Stimulated activated CD8-positive, alpha-beta memory T cell treated with anti-CD3 and anti-CD28 coated beads, Interleukin-4, amount 100 ng/mL, for 4 hours (primary cell): ENCODE measurements at regions not wholly inside any gene's neighbourhood (a gene's known extent, or its start where the extent isn't known, plus 50 kb on each side); places are given as distances from the start of the nearest gene placed in this dataset.
"Not testable (repeated sequence)": the region's sequence is repeated elsewhere in the genome, so short reads cannot be mapped to it uniquely, and the experiment has no call there.

Experiments used
- DNase-seq, 2 donors: peaks; one replicate each; pipeline ENCODE4 v3.0.0-alpha.2; 2020; ENCODE audit warnings: low read depth in 2 of 2, low spot score in 1 of 2

GRCh38 chr1:38787041-38787440, 72.5 kb downstream of the RRAGC start:
- DNase-seq = no peak

GRCh38 chr1:38786040-38786436, 73.5 kb downstream of the RRAGC start:
- DNase-seq = no peak

GRCh38 chr1:38785285-38786039, 74.1 kb downstream of the RRAGC start:
- DNase-seq = no peak

GRCh38 chr1:38784452-38785284, 74.9 kb downstream of the RRAGC start:
- DNase-seq = no peak

- no peak for DNase-seq
Observed at GRCh38 chr1:38783640-38784229, 75.8 kb downstream of the RRAGC start.

- no peak for DNase-seq
Observed at GRCh38 chr1:38781872-38782617, 77.5 kb downstream of the RRAGC start.

- DNase-seq = no peak
Observed at GRCh38 chr1:38780133-38780532, 79.4 kb downstream of the RRAGC start.

- DNase-seq = no peak
Observed at GRCh38 chr1:38779491-38779890, 80.1 kb downstream of the RRAGC start.

- DNase-seq = no peak
Observed at GRCh38 chr1:38778521-38778920, 81.1 kb downstream of the RRAGC start.

- DNase-seq = no peak
Observed at GRCh38 chr1:38778051-38778450, 81.5 kb downstream of the RRAGC start.

- no peak for DNase-seq
Observed at GRCh38 chr1:38777464-38777957, 82.1 kb downstream of the RRAGC start.

GRCh38 chr1:38776466-38777065, 83.0 kb downstream of the RRAGC start:
- DNase-seq = no peak

GRCh38 chr1:38775175-38775845, 84.3 kb downstream of the RRAGC start:
- no peak for DNase-seq

GRCh38 chr1:38773483-38773882, 86.1 kb downstream of the RRAGC start:
- DNase-seq = no peak

GRCh38 chr1:38772953-38773352, 86.6 kb downstream of the RRAGC start:
- no peak for DNase-seq

- DNase-seq = no peak
Observed at GRCh38 chr1:38772026-38772425, 87.5 kb downstream of the RRAGC start.

- DNase-seq = not testable (repeated sequence)
Observed at GRCh38 chr1:38770516-38771173, 88.9 kb downstream of the RRAGC start.

GRCh38 chr1:38766125-38766524, 93.4 kb downstream of the RRAGC start:
- DNase-seq = no peak

- no peak for DNase-seq
Observed at GRCh38 chr1:38763121-38763520, 96.5 kb downstream of the RRAGC start.

GRCh38 chr1:38760562-38760961, 99.0 kb downstream of the RRAGC start:
- DNase-seq = no peak
